HUES48 (cell line): ENCODE measurements at regions not wholly inside any gene's neighbourhood (a gene's known extent, or its start where the extent isn't known, plus 50 kb on each side); places are given as distances from the start of the nearest gene placed in this dataset.

ENCODE experiments used
- H3K27ac ChIP-seq: one replicate; pipeline ENCODE4 v1.7.0; 2013; ENCODE audit warnings: low read depth, low read length, inconsistent platforms
- H3K27me3 ChIP-seq: 2 replicates; pipeline ENCODE4 v1.6.1; 2013; ENCODE audit warnings: mild to moderate bottlenecking, low read length; ENCODE audit not compliant: control insufficient read depth, insufficient read depth
- H3K36me3 ChIP-seq: 2 replicates; pipeline ENCODE4 v1.6.1; 2013; ENCODE audit warnings: low read length; ENCODE audit not compliant: control insufficient read depth, insufficient read depth
- H3K4me1 ChIP-seq: 2 replicates; pipeline ENCODE4 v1.6.1; 2013; ENCODE audit warnings: mild to moderate bottlenecking, low read length; ENCODE audit not compliant: control insufficient read depth, insufficient read depth
- H3K4me3 ChIP-seq: 2 replicates; pipeline ENCODE4 v1.5.1; 2013; ENCODE audit warnings: mild to moderate bottlenecking, low read depth, low read length
- H3K9ac ChIP-seq: 2 replicates; pipeline ENCODE4 v1.6.1; 2013; ENCODE audit warnings: mild to moderate bottlenecking, low read depth, low read length, moderate library complexity
- H3K9me3 ChIP-seq: 2 replicates; pipeline ENCODE4 v1.6.1; 2013; ENCODE audit warnings: low read length; ENCODE audit not compliant: control insufficient read depth, insufficient read depth

DNA sequence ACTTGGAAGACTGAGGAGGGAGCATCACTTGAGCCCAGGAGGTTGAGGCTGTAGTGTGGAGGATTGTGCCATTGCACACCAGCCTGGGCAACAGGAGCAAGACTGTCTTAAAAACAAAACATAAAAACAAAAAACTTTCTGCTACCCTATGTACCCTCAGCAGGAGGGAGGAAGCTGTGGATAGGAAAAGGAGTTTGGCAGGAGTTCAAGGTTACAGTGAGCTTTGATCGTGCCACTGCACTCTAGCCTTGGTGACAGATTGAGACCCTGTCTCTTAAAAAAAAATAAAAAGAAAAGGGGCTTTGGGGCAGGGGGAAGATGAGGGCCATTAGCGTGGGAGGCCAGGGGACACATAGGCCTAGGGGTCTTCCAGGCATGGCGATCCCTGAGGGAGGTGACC, 135.7 kb downstream of the DHX35 start:
- Histone ChIP-seq H3K9me3 (no peaks in the 10 kb centered on the region), H3K9ac (no peak overlapping the region), H3K4me3 (no peak overlapping the region), H3K27ac (no peak overlapping the region), H3K36me3 (no peaks in the 10 kb centered on the region), H3K27me3 (no peaks in the 10 kb centered on the region), H3K4me1 (no peaks in the 10 kb centered on the region)

DNA sequence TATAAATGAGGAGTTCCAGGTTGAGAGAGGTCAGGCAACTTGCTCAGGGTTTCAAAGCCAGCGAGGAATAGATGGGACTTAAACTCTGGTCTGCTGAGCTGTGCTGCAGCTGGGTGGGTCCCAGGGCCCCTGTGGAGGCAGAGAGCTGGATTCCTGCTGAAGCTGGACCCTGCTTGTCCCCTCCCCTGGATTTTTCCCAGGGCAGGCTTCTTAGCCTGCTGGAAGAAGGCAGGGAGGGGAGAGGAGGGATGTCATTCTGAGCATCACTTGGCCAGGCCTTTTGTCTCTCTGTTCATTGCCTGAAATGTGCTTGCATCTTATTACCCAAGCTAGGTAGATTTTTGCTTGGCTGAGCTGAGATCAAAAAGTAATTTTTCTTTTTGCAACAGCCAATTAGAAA, 133.7 kb downstream of the DHX35 start:
- H3K36me3 ChIP-seq, result no peaks in the 10 kb centered on the region
- no peak overlapping the region for H3K9ac ChIP-seq
- no peak overlapping the region for H3K27ac ChIP-seq
- 0 out of 2 replicates have a peak, but pooled peaks cover 3% of the 10 kb centered on the region for H3K4me1 ChIP-seq
- no peaks in the 10 kb centered on the region for H3K27me3 ChIP-seq
- H3K4me3 ChIP-seq, result no peak overlapping the region
- H3K9me3 ChIP-seq, result no peaks in the 10 kb centered on the region

DNA sequence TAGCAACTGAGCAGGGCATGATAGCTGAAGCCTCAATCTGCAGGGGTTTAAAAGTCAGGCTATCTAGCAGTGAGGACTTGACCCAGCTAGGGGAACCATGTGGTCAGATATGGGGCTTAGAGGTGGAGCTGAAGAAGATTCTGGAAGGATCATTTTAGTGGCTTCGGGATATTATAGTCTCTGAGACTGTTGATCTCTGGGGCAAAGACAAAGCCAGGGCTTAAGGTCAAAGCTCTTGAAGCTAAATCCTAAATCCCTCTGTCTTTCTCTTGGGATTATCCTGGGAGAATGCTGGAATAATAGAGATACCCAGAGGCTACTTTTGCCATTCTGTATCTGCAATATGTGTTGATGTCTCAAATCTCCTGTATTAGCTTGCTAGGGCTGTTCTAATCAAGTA, 132.2 kb downstream of the DHX35 start:
- Histone ChIP-seq H3K27me3 (no peaks in the 10 kb centered on the region), H3K27ac (no peak overlapping the region), H3K4me3 (no peak overlapping the region), H3K36me3 (no peaks in the 10 kb centered on the region), H3K4me1 (0 out of 2 replicates have a peak, but pooled peaks cover 3% of the 10 kb centered on the region), H3K9me3 (no peaks in the 10 kb centered on the region), H3K9ac (no peak overlapping the region)

DNA sequence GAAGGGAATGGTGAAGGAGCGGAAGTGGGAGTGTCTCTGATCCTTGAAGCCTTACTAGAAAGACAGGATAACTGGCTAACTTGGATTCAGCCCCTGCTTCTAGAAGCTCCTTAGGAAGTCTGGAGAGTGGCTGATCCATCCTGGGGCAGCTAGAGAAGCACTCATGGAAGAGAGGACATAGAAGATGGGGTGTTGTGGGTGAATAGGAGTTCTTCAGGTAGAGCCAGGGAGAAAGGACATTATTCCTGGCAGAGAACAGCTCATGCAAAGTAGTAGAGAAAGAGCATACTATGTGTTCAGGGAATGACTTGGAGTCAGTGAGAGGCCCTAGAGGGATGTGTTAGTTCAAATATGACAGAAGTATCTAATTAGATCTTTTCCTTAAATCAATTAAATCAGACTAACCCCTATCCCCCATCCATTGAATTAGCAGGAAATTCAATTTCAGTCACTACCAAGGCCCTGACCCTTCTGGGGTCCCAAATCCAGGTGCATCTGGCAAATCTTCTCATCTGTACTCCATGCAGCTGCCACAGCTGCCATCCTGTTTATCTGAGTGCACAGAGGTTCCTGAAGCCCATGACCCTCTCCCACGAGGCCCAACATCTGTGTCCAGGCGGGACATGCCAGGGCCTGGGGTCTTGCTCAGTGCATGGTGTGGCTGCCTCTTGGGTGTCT, 130.7 kb downstream of the DHX35 start:
- no peak overlapping the region for H3K4me3 ChIP-seq
- H3K27ac ChIP-seq, result no peak overlapping the region
- H3K9ac ChIP-seq, result no peak overlapping the region
- H3K9me3 ChIP-seq, result no peaks in the 10 kb centered on the region
- no peaks in the 10 kb centered on the region for H3K27me3 ChIP-seq
- 0 out of 2 replicates have a peak, but pooled peaks cover 3% of the 10 kb centered on the region for H3K4me1 ChIP-seq
- H3K36me3 ChIP-seq, result no peaks in the 10 kb centered on the region

DNA sequence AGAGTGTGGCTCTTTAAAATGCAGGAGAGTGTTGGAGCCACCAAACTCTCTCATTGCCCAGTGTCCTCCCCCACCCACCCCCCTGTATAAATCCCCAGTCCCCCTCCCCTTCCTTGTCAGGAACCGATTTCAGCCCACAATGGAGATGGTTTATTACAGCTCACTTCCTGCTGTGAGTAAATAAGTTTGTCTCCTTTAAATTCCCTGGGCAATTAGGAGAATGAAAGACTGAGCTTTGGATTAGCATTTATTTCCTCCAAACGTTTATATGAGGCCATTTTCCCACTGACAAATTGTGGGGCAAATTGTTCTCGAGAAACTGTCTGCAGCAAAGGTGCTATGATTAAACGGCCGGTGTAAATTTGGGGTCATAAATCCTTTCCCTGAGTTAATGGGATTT, 128.8 kb downstream of the DHX35 start:
- H3K27ac ChIP-seq, result no peak overlapping the region
- H3K27me3 ChIP-seq, result no peaks in the 10 kb centered on the region
- no peak overlapping the region for H3K4me3 ChIP-seq
- no peaks in the 10 kb centered on the region for H3K9me3 ChIP-seq
- H3K36me3 ChIP-seq, result no peaks in the 10 kb centered on the region
- 0 out of 2 replicates have a peak, but pooled peaks cover 3% of the 10 kb centered on the region for H3K4me1 ChIP-seq
- H3K9ac ChIP-seq, result no peak overlapping the region

DNA sequence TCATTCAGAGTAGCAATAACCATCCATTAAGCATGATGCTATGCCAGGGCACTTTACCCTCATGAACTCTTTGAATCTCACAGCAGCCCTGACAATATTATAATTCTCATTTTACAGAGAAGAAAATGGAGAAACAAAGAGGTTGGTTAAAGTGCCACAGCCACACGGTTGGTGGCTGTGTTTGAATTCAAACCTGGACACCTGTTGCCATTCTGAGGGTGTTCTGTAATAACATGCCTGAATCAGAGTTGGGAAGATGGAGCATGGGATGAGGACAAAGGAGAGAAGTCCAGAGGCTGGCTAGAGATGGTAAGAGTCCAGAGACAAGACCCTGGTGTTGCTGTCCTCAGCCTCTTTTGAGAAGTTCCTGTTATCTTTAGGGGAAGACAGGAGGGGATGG, 127.7 kb downstream of the DHX35 start:
- 0 out of 2 replicates have a peak, but pooled peaks cover 3% of the 10 kb centered on the region for H3K4me1 ChIP-seq
- no peaks in the 10 kb centered on the region for H3K27me3 ChIP-seq
- H3K27ac ChIP-seq, result no peak overlapping the region
- no peak overlapping the region for H3K4me3 ChIP-seq
- no peaks in the 10 kb centered on the region for H3K36me3 ChIP-seq
- no peaks in the 10 kb centered on the region for H3K9me3 ChIP-seq
- H3K9ac ChIP-seq, result no peak overlapping the region
